T-helper 22 cell (primary cell): ENCODE measurements at regions not wholly inside any gene's neighbourhood (a gene's known extent, or its start where the extent isn't known, plus 50 kb on each side); places are given as distances from the start of the nearest gene placed in this dataset.

ENCODE experiments used
- DNase-seq: peaks from one replicate; pipeline ENCODE4 v3.0.0-alpha.2; 2020; ENCODE audit warnings: low read depth

- DNase-seq: no peak
Observed at GRCh38 chr6:134523903-134524650, 206.2 kb upstream of the SGK1 start.

GRCh38 chr6:134523051-134523450 is 205.1 kb upstream of the SGK1 start:
- no peak for DNase-seq

- no peak for DNase-seq
Observed at GRCh38 chr6:134521116-134521501, 203.2 kb upstream of the SGK1 start.

- DNase-seq: no peak
Observed at GRCh38 chr6:134520181-134521115, 202.5 kb upstream of the SGK1 start.

- peak; percentile 19 for DNase-seq
Observed at GRCh38 chr6:134519465-134519864, 201.6 kb upstream of the SGK1 start.

- no peak for DNase-seq
Observed at GRCh38 chr6:134517868-134518267, 200.0 kb upstream of the SGK1 start.

GRCh38 chr6:134517145-134517658 is 199.3 kb upstream of the SGK1 start:
- no peak for DNase-seq

- no peak for DNase-seq
Observed at GRCh38 chr6:134516582-134516981, 198.7 kb upstream of the SGK1 start.

- DNase-seq: no peak
Observed at GRCh38 chr6:134515986-134516385, 198.1 kb upstream of the SGK1 start.

- DNase-seq: no peak
Observed at GRCh38 chr6:134512981-134513391, 195.1 kb upstream of the SGK1 start.

- DNase-seq: no peak
Observed at GRCh38 chr6:134511984-134512683, 194.2 kb upstream of the SGK1 start.

- no peak for DNase-seq
Observed at GRCh38 chr6:134510920-134511319, 193.0 kb upstream of the SGK1 start.

GRCh38 chr6:134510142-134510541 is 192.2 kb upstream of the SGK1 start:
- no peak for DNase-seq

- DNase-seq: no peak
Observed at GRCh38 chr6:134508862-134509498, 191.1 kb upstream of the SGK1 start.

GRCh38 chr6:134506162-134506561 is 188.2 kb upstream of the SGK1 start:
- DNase-seq: no peak

GRCh38 chr6:134503585-134504281 is 185.8 kb upstream of the SGK1 start:
- DNase-seq: no peak

GRCh38 chr6:134502614-134503549 is 185.0 kb upstream of the SGK1 start:
- DNase-seq: no peak

GRCh38 chr6:134495890-134496248 is 178.0 kb upstream of the SGK1 start:
- DNase-seq: no peak

- no peak for DNase-seq
Observed at GRCh38 chr6:134495203-134495889, 177.4 kb upstream of the SGK1 start.

- DNase-seq: no peak
Observed at GRCh38 chr6:134493789-134494188, 175.9 kb upstream of the SGK1 start.
